ENCODE measurements at regions not wholly inside any gene's neighbourhood (a gene's known extent, or its start where the extent isn't known, plus 50 kb on each side); places are given as distances from the start of the nearest gene placed in this dataset.
A peak's percentile ranks its signal among the peaks of the same experiment; 100 is the strongest.

GRCh38 chr7:48703466-48703865 lies 220.9 kb upstream of the CDC14C start:
- Mint-ChIP-seq H3K27me3 (no peaks in the 10 kb centered on the region), H3K9me3 (peaks cover 0 to 9% (median 3%) of the 10 kb centered on the region in 7 donors), H3K4me1 (no peaks in the 10 kb centered on the region), H3K4me3 (no peak overlapping the region), H3K36me3 (no peaks in the 10 kb centered on the region), H3K27ac (no peak overlapping the region)
- ATAC-seq (ENCODE audit: low read depth in 2 of 2) (no peak), DNase-seq (no peak)

GRCh38 chr7:48708122-48708521 lies 216.2 kb upstream of the CDC14C start:
- Mint-ChIP-seq H3K9me3 (peaks cover 0 to 9% (median 0%) of the 10 kb centered on the region in 7 donors), H3K4me3 (no peak overlapping the region), H3K27me3 (no peaks in the 10 kb centered on the region), H3K4me1 (no peaks in the 10 kb centered on the region), H3K36me3 (no peaks in the 10 kb centered on the region), H3K27ac (no peak overlapping the region)
- ATAC-seq (ENCODE audit: low read depth in 2 of 2) (no peak), DNase-seq (no peak)

- no peak for DNase-seq
- no peak overlapping the region for H3K4me3 Mint-ChIP-seq
- H3K9me3 Mint-ChIP-seq: peaks cover 0 to 9% (median 0%) of the 10 kb centered on the region in 7 donors
- no peaks in the 10 kb centered on the region for H3K4me1 Mint-ChIP-seq
- no peak for ATAC-seq (ENCODE audit: low read depth in 2 of 2)
- no peaks in the 10 kb centered on the region for H3K36me3 Mint-ChIP-seq
- no peak overlapping the region for H3K27ac Mint-ChIP-seq
- no peaks in the 10 kb centered on the region for H3K27me3 Mint-ChIP-seq
Observed at GRCh38 chr7:48708635-48709034, 215.7 kb upstream of the CDC14C start.

GRCh38 chr7:48710995-48711394 lies 213.4 kb upstream of the CDC14C start:
- H3K27ac Mint-ChIP-seq: no peak overlapping the region
- H3K4me3 Mint-ChIP-seq: no peak overlapping the region
- H3K4me1 Mint-ChIP-seq: no peaks in the 10 kb centered on the region
- peaks cover 0 to 4% (median 0%) of the 10 kb centered on the region in 7 donors for H3K9me3 Mint-ChIP-seq
- no peak for ATAC-seq (ENCODE audit: low read depth in 2 of 2)
- no peak for DNase-seq
- no peaks in the 10 kb centered on the region for H3K36me3 Mint-ChIP-seq
- no peaks in the 10 kb centered on the region for H3K27me3 Mint-ChIP-seq

GRCh38 chr7:48718731-48719378 lies 205.5 kb upstream of the CDC14C start:
- Mint-ChIP-seq H3K4me1 (no peaks in the 10 kb centered on the region), H3K4me3 (no peak overlapping the region), H3K9me3 (peaks cover 0 to 5% (median 2%) of the 10 kb centered on the region in 7 donors), H3K27ac (no peak overlapping the region), H3K36me3 (no peaks in the 10 kb centered on the region), H3K27me3 (no peaks in the 10 kb centered on the region)
- no peak for ATAC-seq (ENCODE audit: low read depth in 2 of 2)
- no peak for DNase-seq

GRCh38 chr7:48728799-48729198 lies 195.5 kb upstream of the CDC14C start:
- Mint-ChIP-seq H3K36me3 (no peaks in the 10 kb centered on the region), H3K27ac (no peak overlapping the region)
- ATAC-seq (ENCODE audit: low read depth in 2 of 2): no peak

GRCh38 chr7:48734695-48735406 lies 189.5 kb upstream of the CDC14C start:
- H3K27me3 Mint-ChIP-seq: no peaks in the 10 kb centered on the region
- H3K9me3 Mint-ChIP-seq: peaks cover 7 to 26% (median 14%) of the 10 kb centered on the region in 7 donors
- DNase-seq: no peak
- ATAC-seq (ENCODE audit: low read depth in 2 of 2): no peak
- peak overlapping the region in 1 of 6 donors; percentile 18 for H3K27ac Mint-ChIP-seq
- H3K4me1 Mint-ChIP-seq: no peaks in the 10 kb centered on the region
- no peak overlapping the region for H3K4me3 Mint-ChIP-seq
- H3K36me3 Mint-ChIP-seq: no peaks in the 10 kb centered on the region

More at GRCh38 chr7:48728799-48729198, 195.5 kb upstream of the CDC14C start:
- H3K9me3 Mint-ChIP-seq: peaks cover 5 to 18% (median 8%) of the 10 kb centered on the region in 7 donors
- H3K4me3 Mint-ChIP-seq: no peak overlapping the region
- DNase-seq: no peak
- H3K27me3 Mint-ChIP-seq: no peaks in the 10 kb centered on the region
- no peaks in the 10 kb centered on the region for H3K4me1 Mint-ChIP-seq

GRCh38 chr7:48741545-48741944 lies 182.8 kb upstream of the CDC14C start:
- DNase-seq: no peak

GRCh38 chr7:48742079-48742798 lies 182.1 kb upstream of the CDC14C start:
- no peak for ATAC-seq (ENCODE audit: low read depth in 2 of 2)
- Mint-ChIP-seq H3K9me3 (peaks cover 9 to 32% (median 13%) of the 10 kb centered on the region in 7 donors), H3K27me3 (no peaks in the 10 kb centered on the region), H3K36me3 (no peaks in the 10 kb centered on the region), H3K27ac (no peak overlapping the region), H3K4me3 (no peak overlapping the region), H3K4me1 (no peaks in the 10 kb centered on the region)
- no peak for DNase-seq

More at GRCh38 chr7:48741545-48741944, 182.8 kb upstream of the CDC14C start:
- ATAC-seq (ENCODE audit: low read depth in 2 of 2): no peak
- Mint-ChIP-seq H3K27me3 (no peaks in the 10 kb centered on the region), H3K27ac (no peak overlapping the region), H3K9me3 (peaks cover 9 to 32% (median 13%) of the 10 kb centered on the region in 7 donors), H3K4me1 (no peaks in the 10 kb centered on the region), H3K4me3 (no peak overlapping the region), H3K36me3 (no peaks in the 10 kb centered on the region)

- DNase-seq: no peak
- Mint-ChIP-seq H3K4me3 (peak overlapping the region in 1 of 8 donors; percentile 45), H3K27me3 (no peaks in the 10 kb centered on the region), H3K4me1 (no peaks in the 10 kb centered on the region), H3K9me3 (peaks cover 0 to 9% (median 0%) of the 10 kb centered on the region in 7 donors), H3K27ac (no peak overlapping the region), H3K36me3 (no peaks in the 10 kb centered on the region)
- no peak for ATAC-seq (ENCODE audit: low read depth in 2 of 2)
Observed at GRCh38 chr7:48748081-48748833, 176.1 kb upstream of the CDC14C start.

GRCh38 chr7:48755061-48755555 lies 169.2 kb upstream of the CDC14C start:
- H3K27me3 Mint-ChIP-seq: no peaks in the 10 kb centered on the region
- no peak overlapping the region for H3K27ac Mint-ChIP-seq
- no peak overlapping the region for H3K4me3 Mint-ChIP-seq
- H3K4me1 Mint-ChIP-seq: no peaks in the 10 kb centered on the region
- ATAC-seq (ENCODE audit: low read depth in 2 of 2) (no peak), DNase-seq (no peak)
- H3K36me3 Mint-ChIP-seq: no peaks in the 10 kb centered on the region
- peaks cover 0 to 9% (median 3%) of the 10 kb centered on the region in 7 donors for H3K9me3 Mint-ChIP-seq

GRCh38 chr7:48759431-48760080 lies 164.8 kb upstream of the CDC14C start:
- H3K4me1 Mint-ChIP-seq: no peaks in the 10 kb centered on the region
- H3K9me3 Mint-ChIP-seq: peaks cover 2 to 13% (median 3%) of the 10 kb centered on the region in 7 donors
- no peak overlapping the region for H3K27ac Mint-ChIP-seq
- ATAC-seq (ENCODE audit: low read depth in 2 of 2) (no peak), DNase-seq (no peak)
- no peaks in the 10 kb centered on the region for H3K27me3 Mint-ChIP-seq
- H3K36me3 Mint-ChIP-seq: no peaks in the 10 kb centered on the region
- no peak overlapping the region for H3K4me3 Mint-ChIP-seq

Measured in naive B cell (primary cell).